Right renal cortex interstitium (tissue), 3 donors: ENCODE measurements at regions not wholly inside any gene's neighbourhood (a gene's known extent, or its start where the extent isn't known, plus 50 kb on each side); places are given as distances from the start of the nearest gene placed in this dataset.
"Not testable (repeated sequence)": the region's sequence is repeated elsewhere in the genome, so short reads cannot be mapped to it uniquely, and the experiment has no call there.

Experiments
- DNase-seq, 3 donors: peaks; one replicate each; pipeline ENCODE4 v3.0.0-alpha.2; 2013; ENCODE audit warnings: low read depth in 3 of 3, low spot score in 2 of 3

DNA sequence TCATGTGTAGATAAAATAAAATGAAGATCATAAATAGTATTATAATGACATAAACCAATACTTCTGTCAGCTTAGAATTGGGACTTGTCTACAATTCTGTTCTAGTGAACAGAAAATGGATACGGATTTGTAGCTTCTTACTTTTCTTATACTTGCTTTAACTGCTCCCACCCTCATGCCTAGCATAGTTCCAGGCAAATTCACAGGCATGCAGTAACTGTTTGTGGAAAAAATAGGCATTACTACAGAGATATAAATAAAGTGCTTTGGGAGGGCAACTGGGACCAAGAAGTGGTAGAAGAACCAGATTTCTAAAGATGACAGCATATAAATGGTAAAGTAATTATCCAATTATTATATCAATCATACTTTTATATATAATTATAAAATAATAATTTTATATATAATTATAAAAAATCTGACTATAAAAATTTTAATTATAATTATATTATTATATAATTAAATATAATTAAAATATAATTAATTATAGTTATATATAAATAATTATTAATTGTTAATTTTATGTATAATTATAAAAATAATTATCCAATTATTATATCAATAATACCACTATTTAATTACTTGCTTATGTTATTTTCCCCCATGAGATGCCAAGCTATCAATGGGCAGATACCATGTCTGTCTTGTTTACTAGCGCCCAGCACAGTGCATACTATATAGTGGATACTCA lies 144.1 kb downstream of the NOC3L start:
- no peak for DNase-seq

- DNase-seq, result no peak
These were observed 142.9 kb downstream of the NOC3L start for GRCh38 chr10:94219829-94220228.

DNA sequence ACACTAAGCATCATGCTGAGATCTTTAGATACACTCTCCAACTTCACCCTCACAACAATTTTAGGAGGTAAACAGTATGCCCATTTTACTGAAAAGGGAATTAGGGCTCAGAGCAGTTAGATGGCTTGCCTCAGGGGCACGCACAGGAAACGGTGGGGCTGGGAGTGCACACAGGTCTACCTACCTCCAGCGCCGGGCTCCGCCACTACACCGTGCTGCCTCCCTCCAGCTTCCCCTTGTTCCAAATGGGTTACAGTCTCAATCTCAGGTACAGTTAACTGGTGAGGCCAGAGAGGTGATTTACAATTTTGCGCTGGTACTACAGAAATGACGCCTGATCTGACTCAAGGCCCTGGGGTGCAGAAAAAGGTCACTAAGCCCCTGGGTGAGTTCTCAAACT lies 142.0 kb downstream of the NOC3L start:
- no peak for DNase-seq

- DNase-seq, result no peak
These were observed 138.9 kb downstream of the NOC3L start for GRCh38 chr10:94223702-94224370.

GRCh38 chr10:94224656-94225055 lies 138.1 kb downstream of the NOC3L start:
- DNase-seq, result no peak

- DNase-seq, result no peak
These were observed 137.2 kb downstream of the NOC3L start for GRCh38 chr10:94225589-94225988.

DNA sequence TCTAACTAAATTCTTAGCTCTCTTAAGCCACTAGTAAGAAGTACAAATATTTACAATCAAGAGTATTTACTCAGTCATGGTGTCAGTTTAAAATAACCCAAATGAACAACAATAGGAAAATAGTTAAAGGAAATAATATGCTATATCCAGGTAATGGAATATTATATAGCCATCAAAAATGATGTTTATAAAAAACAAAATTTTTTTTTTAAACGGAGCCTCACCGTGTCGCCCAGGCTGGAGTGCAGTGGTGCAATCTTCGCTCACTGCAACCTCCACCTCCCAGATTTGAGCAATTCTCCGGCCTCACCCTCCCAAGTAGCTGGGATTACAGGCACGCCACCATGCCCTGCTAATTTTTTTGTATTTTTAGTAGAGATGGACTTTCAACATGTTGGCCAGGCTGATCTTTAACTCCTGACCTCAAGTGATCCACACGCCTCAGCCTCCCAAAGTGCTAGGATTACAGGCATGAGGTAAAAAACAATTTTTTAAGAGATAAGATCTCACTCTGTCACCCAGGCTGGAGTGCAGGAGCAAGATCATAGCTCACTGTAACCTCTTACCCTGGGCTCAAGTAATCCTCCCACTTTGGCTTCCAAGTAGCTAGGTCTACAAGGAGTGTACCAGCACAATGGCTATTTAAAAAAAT lies 132.5 kb downstream of the NOC3L start:
- no peak for DNase-seq

- no peak for DNase-seq
These were observed 129.9 kb downstream of the NOC3L start for GRCh38 chr10:94232711-94233383.

GRCh38 chr10:94235461-94235860 lies 127.3 kb downstream of the NOC3L start:
- DNase-seq, result no peak

DNA sequence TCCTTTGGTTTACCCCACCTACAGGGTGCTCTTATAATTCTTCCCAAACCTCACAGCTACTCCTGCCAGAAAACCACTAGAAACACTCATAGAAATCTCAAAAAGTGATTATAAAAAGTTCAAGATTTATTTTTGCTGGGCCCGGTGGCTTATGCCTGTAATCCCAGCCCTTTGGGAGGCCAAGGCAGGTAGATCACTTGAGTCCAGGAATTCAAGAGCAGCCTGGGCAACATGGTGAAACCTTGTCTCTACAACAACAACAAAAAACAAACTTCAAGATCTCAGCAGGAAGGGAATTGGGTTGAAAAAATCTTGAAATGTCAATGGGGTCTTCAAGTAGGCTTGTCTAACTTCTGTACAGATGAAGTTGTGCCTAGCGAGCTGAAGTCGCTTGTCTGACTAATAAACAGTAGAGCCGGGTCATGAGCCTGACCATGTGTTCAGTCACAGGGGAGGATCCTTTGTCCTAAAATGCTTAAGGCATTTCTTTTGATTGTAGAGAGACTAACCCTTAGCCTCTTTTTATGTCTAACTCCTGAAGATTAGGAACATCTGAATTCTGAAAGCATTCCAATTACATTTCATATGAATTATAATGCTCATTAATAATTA lies 124.6 kb downstream of the NOC3L start:
- no peak for DNase-seq

DNA sequence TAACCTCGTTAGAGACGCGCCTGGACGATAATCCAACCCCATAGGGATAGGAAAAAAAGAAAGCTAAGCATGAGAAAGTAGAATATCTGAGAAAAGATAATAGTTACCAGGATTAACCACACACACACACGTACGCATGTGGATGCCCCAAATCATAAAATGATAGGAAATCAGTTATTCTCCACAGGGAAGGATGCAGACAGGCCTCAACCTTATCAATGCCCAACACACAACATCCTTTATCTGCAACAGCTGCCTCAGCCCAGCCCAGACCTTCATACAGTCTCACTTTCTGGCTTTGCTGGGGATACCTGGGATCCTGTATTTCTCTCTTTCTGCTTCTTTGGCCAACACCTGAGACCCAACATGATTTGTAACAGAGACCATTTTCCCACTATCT lies 123.0 kb downstream of the NOC3L start:
- no peak for DNase-seq

GRCh38 chr10:94240491-94240890 lies 122.2 kb downstream of the NOC3L start:
- no peak for DNase-seq

DNA sequence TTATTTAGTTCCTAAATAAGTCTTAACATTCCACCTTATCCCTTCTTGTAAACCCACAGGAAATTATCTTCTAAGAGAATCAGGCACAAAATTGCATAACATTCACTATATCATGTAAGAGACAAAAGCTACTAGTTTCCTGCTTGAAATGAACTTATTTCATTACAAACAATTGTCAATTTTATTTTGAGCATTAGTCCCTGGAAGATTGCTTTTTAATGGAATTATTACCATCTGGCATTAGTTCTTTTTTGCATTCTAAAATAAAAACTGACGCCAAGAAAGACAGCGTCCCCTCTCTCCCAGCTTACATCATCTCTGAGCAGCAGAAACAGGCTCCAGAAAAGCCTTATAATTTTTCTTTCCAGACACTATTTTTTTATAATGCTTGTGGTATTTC lies 121.8 kb downstream of the NOC3L start:
- DNase-seq, result no peak

DNA sequence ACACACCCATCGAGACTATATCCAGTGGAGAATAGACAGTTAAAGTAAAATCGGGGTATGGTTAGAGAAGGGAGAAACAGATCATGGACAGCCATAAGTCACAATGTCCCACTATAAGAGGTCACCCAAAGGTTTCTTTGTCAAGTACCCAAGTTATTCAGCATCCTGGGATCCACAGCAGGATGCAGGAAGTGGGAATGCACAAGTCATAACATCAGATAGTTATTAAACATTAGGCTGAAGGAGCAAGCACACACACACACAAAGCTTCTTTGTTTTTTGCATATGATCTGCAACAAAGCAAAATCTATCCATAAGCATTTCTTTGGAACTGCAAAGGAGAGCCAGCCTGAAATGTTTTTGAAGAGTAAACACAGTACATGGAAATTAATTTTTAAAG lies 111.6 kb downstream of the NOC3L start:
- no peak for DNase-seq

DNA sequence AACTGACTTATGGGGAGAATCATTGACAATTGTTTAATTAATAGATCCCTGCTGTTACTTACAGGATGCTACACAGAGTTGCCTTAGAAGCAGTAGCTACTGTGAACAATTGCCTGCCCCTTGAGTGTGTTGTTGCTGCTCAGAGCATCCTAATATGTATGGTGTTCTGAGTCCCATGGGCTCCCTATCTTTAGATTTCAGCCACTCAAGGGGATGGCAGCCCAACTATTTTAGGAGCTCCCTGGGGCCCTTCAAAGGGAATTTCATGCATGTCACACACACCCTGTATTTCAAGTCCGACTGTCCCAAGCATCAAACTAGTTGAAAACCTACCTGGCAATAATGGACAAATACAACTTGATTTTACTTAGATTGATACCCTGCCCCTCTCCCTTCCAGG lies 111.2 kb downstream of the NOC3L start:
- DNase-seq, result no peak

DNA sequence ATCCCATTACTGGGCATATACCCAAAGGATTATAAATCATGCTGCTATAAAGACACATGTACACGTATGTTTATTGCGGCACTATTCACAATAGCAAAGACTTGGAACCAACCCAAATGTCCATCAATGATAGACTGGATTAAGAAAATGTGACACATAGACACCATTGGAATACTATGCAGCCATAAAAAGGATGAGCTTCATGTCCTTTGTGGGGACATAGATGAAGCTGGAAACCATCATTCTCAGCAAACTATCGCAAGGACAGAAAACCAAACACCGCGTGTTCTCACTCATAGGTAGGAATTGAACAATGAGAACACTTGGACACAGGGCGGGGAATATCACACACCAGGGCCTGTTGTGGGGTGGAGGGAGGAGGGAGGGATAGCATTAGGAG lies 105.3 kb downstream of the NOC3L start:
- not testable (repeated sequence) for DNase-seq

DNA sequence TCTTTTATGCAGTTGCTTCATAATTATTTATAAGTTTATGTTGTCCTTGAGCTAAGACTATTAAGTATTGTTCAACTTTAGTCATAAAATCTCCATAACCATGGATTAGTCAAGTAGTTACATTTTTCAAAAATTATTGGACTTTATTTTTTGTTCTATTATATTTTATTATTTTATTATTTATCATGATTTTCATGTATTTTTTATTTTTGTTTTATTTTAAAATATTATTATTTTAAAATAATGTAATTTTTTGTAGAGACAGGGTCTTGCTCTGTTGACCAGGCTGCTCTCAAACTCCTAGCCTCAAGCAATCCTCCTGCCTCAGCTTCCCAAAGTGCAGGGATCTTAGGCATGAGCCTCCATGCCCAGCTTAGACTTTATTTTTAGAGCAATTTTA lies 102.3 kb downstream of the NOC3L start:
- DNase-seq, result no peak

GRCh38 chr10:94264085-94264484 lies 98.7 kb downstream of the NOC3L start:
- DNase-seq, result no peak

DNA sequence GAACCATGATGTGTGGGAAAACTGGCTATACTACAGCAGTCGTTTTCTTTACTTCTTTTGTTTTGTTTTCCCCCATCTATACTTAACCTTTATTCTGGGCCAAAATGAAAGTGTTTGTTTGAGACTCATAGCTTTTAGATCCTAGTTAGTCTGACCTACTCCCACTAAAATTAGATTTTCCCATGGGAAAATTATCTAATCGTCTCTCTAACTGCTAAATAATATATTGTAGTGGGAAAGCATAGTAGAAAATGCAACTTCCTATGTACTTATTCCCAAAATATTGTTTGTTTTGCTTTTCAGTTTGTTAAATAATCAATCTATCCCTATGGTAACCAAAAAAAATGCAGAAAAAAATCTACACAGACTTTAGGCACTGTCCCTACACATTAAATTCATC lies 96.6 kb downstream of the NOC3L start:
- DNase-seq, result no peak

GRCh38 chr10:94268652-94269051 lies 94.1 kb downstream of the NOC3L start:
- DNase-seq, result no peak

DNA sequence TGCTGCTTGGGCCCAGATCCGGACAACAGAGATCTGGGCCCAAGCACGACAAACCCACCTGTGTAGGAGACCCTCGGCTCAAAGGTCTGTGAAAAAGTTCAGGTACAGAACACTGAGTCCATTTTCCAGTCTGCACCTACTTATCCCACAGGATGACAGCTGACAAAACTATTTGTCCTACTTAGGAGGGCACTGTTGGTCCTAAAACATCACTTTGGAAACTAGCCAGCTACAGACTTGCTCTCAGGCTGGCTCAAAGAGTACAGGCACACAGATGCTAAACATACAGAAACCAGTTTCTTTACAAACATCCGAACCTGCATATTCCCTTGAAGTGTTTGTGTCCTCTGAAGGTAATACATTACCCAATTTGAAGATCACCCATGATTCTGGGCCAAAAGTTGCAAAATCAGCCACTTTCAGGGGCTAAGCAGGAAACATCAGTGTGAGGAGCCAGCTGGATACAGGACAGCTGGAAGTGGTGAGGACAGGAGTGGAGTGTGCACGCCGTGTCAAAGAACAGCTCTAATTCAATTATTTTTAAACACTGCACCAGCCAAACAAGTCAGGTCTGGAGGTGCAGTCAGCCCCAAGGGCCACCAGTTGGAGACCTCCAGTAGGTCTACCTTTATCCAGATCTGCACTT lies 88.5 kb downstream of the NOC3L start:
- DNase-seq, result no peak
